ENCODE measurements at regions not wholly inside any gene's neighbourhood (a gene's known extent, or its start where the extent isn't known, plus 50 kb on each side); places are given as distances from the start of the nearest gene placed in this dataset.

GRCh38 chr16:35737076-35737475 is 2277.7 kb downstream of the TP53TG3F start:
- Mint-ChIP-seq H3K27ac (no peak overlapping the region), H3K4me1 (no peaks in the 10 kb centered on the region), H3K36me3 (no peaks in the 10 kb centered on the region)

GRCh38 chr16:35741546-35741945 is 2282.1 kb downstream of the TP53TG3F start:
- Mint-ChIP-seq H3K27ac (no peak overlapping the region), H3K36me3 (no peaks in the 10 kb centered on the region), H3K4me3 (no peak overlapping the region), H3K9me3 (peaks cover 65% of the 10 kb centered on the region), H3K27me3 (no peaks in the 10 kb centered on the region), H3K4me1 (no peaks in the 10 kb centered on the region)
- POLR2A ChIA-PET, result no interaction called here
- ATAC-seq (ENCODE audit: low read depth) (no peak), DNase-seq (no peak)

More at GRCh38 chr16:35737076-35737475, 2277.7 kb downstream of the TP53TG3F start:
- ATAC-seq (ENCODE audit: low read depth) (no peak), DNase-seq (no peak)
- Mint-ChIP-seq H3K9me3 (peaks cover 52% of the 10 kb centered on the region), H3K4me3 (no peak overlapping the region), H3K27me3 (no peaks in the 10 kb centered on the region)
- POLR2A ChIA-PET, result no interaction called here

GRCh38 chr16:35743101-35743692 is 2283.8 kb downstream of the TP53TG3F start:
- Mint-ChIP-seq H3K36me3 (no peaks in the 10 kb centered on the region), H3K27me3 (no peaks in the 10 kb centered on the region), H3K4me1 (no peaks in the 10 kb centered on the region), H3K4me3 (no peak overlapping the region), H3K27ac (no peak overlapping the region), H3K9me3 (peaks cover 58% of the 10 kb centered on the region)
- POLR2A ChIA-PET, result no interaction called here
- ATAC-seq (ENCODE audit: low read depth) (no peak), DNase-seq (no peak)

- Mint-ChIP-seq H3K27me3 (no peaks in the 10 kb centered on the region), H3K4me3 (no peak overlapping the region), H3K36me3 (no peaks in the 10 kb centered on the region), H3K4me1 (no peaks in the 10 kb centered on the region), H3K27ac (no peak overlapping the region), H3K9me3 (peaks cover 49% of the 10 kb centered on the region)
- POLR2A ChIA-PET, result no interaction called here
- no peak for ATAC-seq (ENCODE audit: low read depth)
- DNase-seq, result no peak
Measured at GRCh38 chr16:35744084-35744483, 2284.7 kb downstream of the TP53TG3F start.

- ATAC-seq (ENCODE audit: low read depth) (no peak), DNase-seq (no peak)
- POLR2A ChIA-PET, result no interaction called here
- no peaks in the 10 kb centered on the region for H3K27me3 Mint-ChIP-seq
- no peak overlapping the region for H3K4me3 Mint-ChIP-seq
- no peaks in the 10 kb centered on the region for H3K36me3 Mint-ChIP-seq
- no peak overlapping the region for H3K27ac Mint-ChIP-seq
- peaks cover 43% of the 10 kb centered on the region for H3K9me3 Mint-ChIP-seq
- no peaks in the 10 kb centered on the region for H3K4me1 Mint-ChIP-seq
Measured at GRCh38 chr16:35744726-35745125, 2285.3 kb downstream of the TP53TG3F start.

DNA sequence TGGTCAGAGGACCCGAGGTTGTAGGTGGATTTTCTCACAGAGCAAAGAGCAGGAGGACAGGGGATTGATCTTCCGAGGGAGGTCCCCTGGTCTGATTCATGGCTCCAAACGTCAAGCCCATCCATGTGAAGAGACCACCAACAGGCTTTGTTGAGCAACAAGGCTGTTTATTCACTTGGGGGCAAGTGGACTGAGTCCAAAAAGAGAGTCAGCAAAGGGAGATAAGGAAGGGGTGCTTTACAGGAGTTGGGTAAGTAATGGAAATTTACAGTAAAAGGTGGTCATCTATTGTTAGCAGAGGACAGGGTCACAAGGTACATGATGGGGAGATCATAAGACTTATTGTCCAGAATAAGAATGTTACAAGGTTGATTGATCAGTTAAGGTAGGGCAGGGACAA is 2285.8 kb downstream of the TP53TG3F start:
- no peaks in the 10 kb centered on the region for H3K36me3 Mint-ChIP-seq
- ATAC-seq (ENCODE audit: low read depth) (no peak), DNase-seq (no peak)
- peaks cover 39% of the 10 kb centered on the region for H3K9me3 Mint-ChIP-seq
- H3K4me3 Mint-ChIP-seq, result no peak overlapping the region
- no peaks in the 10 kb centered on the region for H3K27me3 Mint-ChIP-seq
- H3K4me1 Mint-ChIP-seq, result no peaks in the 10 kb centered on the region
- H3K27ac Mint-ChIP-seq, result no peak overlapping the region
- POLR2A ChIA-PET, result no interaction called here

DNA sequence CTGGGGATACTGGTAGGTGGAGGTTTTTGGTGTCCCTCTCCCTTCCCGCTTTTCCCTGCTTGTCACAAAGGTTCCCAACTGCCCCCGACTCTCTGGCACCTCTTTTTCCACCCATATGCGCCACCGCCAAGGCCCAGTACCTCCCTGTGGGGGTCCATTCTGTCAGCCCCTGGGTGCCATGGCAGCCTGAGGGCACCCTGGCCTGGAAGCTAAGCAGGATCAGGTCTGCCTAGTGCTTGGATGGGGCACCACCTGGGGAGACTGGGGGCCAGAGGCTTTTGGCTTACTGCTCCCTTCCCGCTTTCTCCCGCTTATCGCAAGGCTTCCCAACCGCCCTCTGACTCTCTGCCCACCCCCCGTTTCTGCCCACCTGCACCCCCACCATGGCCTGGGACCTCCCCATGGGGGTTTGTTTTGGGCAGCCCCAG is 2286.4 kb downstream of the TP53TG3F start:
- no peaks in the 10 kb centered on the region for H3K4me1 Mint-ChIP-seq
- H3K4me3 Mint-ChIP-seq, result no peak overlapping the region
- POLR2A ChIA-PET, result no interaction called here
- H3K36me3 Mint-ChIP-seq, result no peaks in the 10 kb centered on the region
- no peak for ATAC-seq (ENCODE audit: low read depth)
- no peak overlapping the region for H3K27ac Mint-ChIP-seq
- no peak for DNase-seq
- no peaks in the 10 kb centered on the region for H3K27me3 Mint-ChIP-seq
- H3K9me3 Mint-ChIP-seq, result peaks cover 36% of the 10 kb centered on the region

GRCh38 chr16:35746281-35746962 is 2287.0 kb downstream of the TP53TG3F start:
- Mint-ChIP-seq H3K4me1 (no peaks in the 10 kb centered on the region), H3K27ac (no peak overlapping the region), H3K9me3 (peaks cover 32% of the 10 kb centered on the region), H3K27me3 (no peaks in the 10 kb centered on the region), H3K36me3 (no peaks in the 10 kb centered on the region), H3K4me3 (no peak overlapping the region)
- DNase-seq (no peak), ATAC-seq (ENCODE audit: low read depth) (no peak)
- POLR2A ChIA-PET, result no interaction called here

- POLR2A ChIA-PET, result no interaction called here
- Mint-ChIP-seq H3K9me3 (peaks cover 29% of the 10 kb centered on the region), H3K36me3 (no peaks in the 10 kb centered on the region), H3K27ac (no peak overlapping the region), H3K4me1 (no peaks in the 10 kb centered on the region), H3K4me3 (no peak overlapping the region), H3K27me3 (no peaks in the 10 kb centered on the region)
- ATAC-seq (ENCODE audit: low read depth), result no peak
- no peak for DNase-seq
Measured at GRCh38 chr16:35746963-35747657, 2287.7 kb downstream of the TP53TG3F start.

GRCh38 chr16:35747658-35748455 is 2288.4 kb downstream of the TP53TG3F start:
- Mint-ChIP-seq H3K4me3 (no peak overlapping the region), H3K9me3 (peaks cover 22% of the 10 kb centered on the region)

GRCh38 chr16:35748621-35749252 is 2289.3 kb downstream of the TP53TG3F start:
- no peak for ATAC-seq (ENCODE audit: low read depth)
- POLR2A ChIA-PET, result no interaction called here
- Mint-ChIP-seq H3K9me3 (peaks cover 18% of the 10 kb centered on the region), H3K4me1 (no peaks in the 10 kb centered on the region), H3K4me3 (no peak overlapping the region), H3K27ac (no peak overlapping the region), H3K36me3 (no peaks in the 10 kb centered on the region), H3K27me3 (no peaks in the 10 kb centered on the region)
- DNase-seq, result no peak

More at GRCh38 chr16:35747658-35748455, 2288.4 kb downstream of the TP53TG3F start:
- H3K4me1 Mint-ChIP-seq, result no peaks in the 10 kb centered on the region
- POLR2A ChIA-PET, result no interaction called here
- no peaks in the 10 kb centered on the region for H3K36me3 Mint-ChIP-seq
- no peak for DNase-seq
- ATAC-seq (ENCODE audit: low read depth), result no peak
- no peaks in the 10 kb centered on the region for H3K27me3 Mint-ChIP-seq
- no peak overlapping the region for H3K27ac Mint-ChIP-seq

- no peak for ATAC-seq (ENCODE audit: low read depth)
- POLR2A ChIA-PET, result no interaction called here
- H3K9me3 Mint-ChIP-seq, result peaks cover 11% of the 10 kb centered on the region
- H3K36me3 Mint-ChIP-seq, result no peaks in the 10 kb centered on the region
- H3K4me3 Mint-ChIP-seq, result no peak overlapping the region
- no peaks in the 10 kb centered on the region for H3K27me3 Mint-ChIP-seq
- H3K27ac Mint-ChIP-seq, result no peak overlapping the region
- H3K4me1 Mint-ChIP-seq, result no peaks in the 10 kb centered on the region
- DNase-seq, result no peak
Measured at GRCh38 chr16:35749253-35750141, 2290.1 kb downstream of the TP53TG3F start.

Data from activated naive CD8-positive, alpha-beta T cell treated with anti-CD3 and anti-CD28 coated beads, Interleukin-2, amount 10 ng/mL, durations not matched to agents 7 days and 5 days (primary cell).